Activated CD8-positive, alpha-beta T cell treated with anti-CD3 and anti-CD28 coated beads, Interleukin-2, amount 10 ng/mL, durations not matched to agents 7 days and 5 days (primary cell): ENCODE measurements at regions not wholly inside any gene's neighbourhood (a gene's known extent, or its start where the extent isn't known, plus 50 kb on each side); places are given as distances from the start of the nearest gene placed in this dataset.
"Not testable (repeated sequence)": the region's sequence is repeated elsewhere in the genome, so short reads cannot be mapped to it uniquely, and the experiment has no call there.

Source experiments
- ATAC-seq: fragments of 150-1000 bp; cut with Tn5 transposase; one replicate; pipeline ENCODE4 v1.10.0; 2021; ENCODE audit warnings: moderate library complexity
- CTCF ChIA-PET: fragments of 350-600 bp; sonication (Branson Sonifier 250); formaldehyde crosslinking; loops from one replicate; lab custom pipeline; 2021; ENCODE audit warnings: antibody characterized with exemption; lab: Charles Lee
- POLR2A ChIA-PET: fragments of 350-600 bp; sonication (Branson Sonifier 250); formaldehyde crosslinking; loops from one replicate; lab custom pipeline; 2021; ENCODE audit warnings: antibody characterized with exemption; lab: Charles Lee
- DNase-seq: peaks from one replicate; pipeline ENCODE4 v3.0.0-alpha.2; 2020
- H3K27ac Mint-ChIP-seq: one replicate; pipeline ENCODE4 v1.8.0; 2021; ENCODE audit warnings: mild to moderate bottlenecking, mixed read lengths
- H3K27me3 Mint-ChIP-seq: one replicate; pipeline ENCODE4 v1.8.0; 2021; ENCODE audit warnings: low read depth, mixed read lengths
- H3K36me3 Mint-ChIP-seq: one replicate; pipeline ENCODE4 v1.8.0; 2021; ENCODE audit warnings: low read depth, mixed read lengths
- H3K4me1 Mint-ChIP-seq: one replicate; pipeline ENCODE4 v1.8.0; 2021; ENCODE audit warnings: low read depth, mixed read lengths
- H3K4me3 Mint-ChIP-seq: one replicate; pipeline ENCODE4 v1.8.0; 2021; ENCODE audit warnings: mild to moderate bottlenecking, mixed read lengths
- H3K9me3 Mint-ChIP-seq: one replicate; pipeline ENCODE4 v1.8.0; 2022; ENCODE audit warnings: mixed read lengths; ENCODE audit not compliant: insufficient read depth

- H3K27ac Mint-ChIP-seq, H3K4me3 Mint-ChIP-seq, H3K27me3 Mint-ChIP-seq, H3K9me3 Mint-ChIP-seq, H3K4me1 Mint-ChIP-seq, POLR2A ChIA-PET, H3K36me3 Mint-ChIP-seq, DNase-seq, ATAC-seq: not testable (repeated sequence)
- CTCF ChIA-PET, result interaction anchor here (1.1 kb wide), 1 partner anchor 57 kb away, joined by 3 read pairs; no protein-coding TSS in a partner anchor
These were observed 147.7 kb upstream of the MRPS22 start for GRCh38 chr3:139196146-139196545.

GRCh38 chr3:139197251-139197650 lies 146.6 kb upstream of the MRPS22 start:
- no peaks in the 10 kb centered on the region for H3K27me3 Mint-ChIP-seq
- POLR2A ChIA-PET, result no interaction called here
- no peaks in the 10 kb centered on the region for H3K9me3 Mint-ChIP-seq
- H3K27ac Mint-ChIP-seq, result no peak overlapping the region
- H3K4me1 Mint-ChIP-seq, result no peaks in the 10 kb centered on the region
- H3K36me3 Mint-ChIP-seq, result no peaks in the 10 kb centered on the region
- ATAC-seq (no peak), DNase-seq (no peak)
- CTCF ChIA-PET, result no interaction called here
- no peak overlapping the region for H3K4me3 Mint-ChIP-seq

GRCh38 chr3:139198186-139198585 lies 145.6 kb upstream of the MRPS22 start:
- no peaks in the 10 kb centered on the region for H3K27me3 Mint-ChIP-seq

GRCh38 chr3:139198929-139199328 lies 144.9 kb upstream of the MRPS22 start:
- Mint-ChIP-seq H3K27ac (no peak overlapping the region), H3K27me3 (no peaks in the 10 kb centered on the region), H3K9me3 (no peaks in the 10 kb centered on the region), H3K4me3 (no peak overlapping the region), H3K4me1 (no peaks in the 10 kb centered on the region), H3K36me3 (no peaks in the 10 kb centered on the region)
- ChIA-PET POLR2A (no interaction called here), CTCF (no interaction called here)
- DNase-seq (no peak), ATAC-seq (no peak)

More at GRCh38 chr3:139198186-139198585, 145.6 kb upstream of the MRPS22 start:
- POLR2A ChIA-PET, result no interaction called here
- no peaks in the 10 kb centered on the region for H3K36me3 Mint-ChIP-seq
- DNase-seq, result no peak
- CTCF ChIA-PET, result no interaction called here
- no peaks in the 10 kb centered on the region for H3K9me3 Mint-ChIP-seq
- no peak overlapping the region for H3K27ac Mint-ChIP-seq
- no peaks in the 10 kb centered on the region for H3K4me1 Mint-ChIP-seq
- no peak for ATAC-seq
- H3K4me3 Mint-ChIP-seq, result no peak overlapping the region

DNA sequence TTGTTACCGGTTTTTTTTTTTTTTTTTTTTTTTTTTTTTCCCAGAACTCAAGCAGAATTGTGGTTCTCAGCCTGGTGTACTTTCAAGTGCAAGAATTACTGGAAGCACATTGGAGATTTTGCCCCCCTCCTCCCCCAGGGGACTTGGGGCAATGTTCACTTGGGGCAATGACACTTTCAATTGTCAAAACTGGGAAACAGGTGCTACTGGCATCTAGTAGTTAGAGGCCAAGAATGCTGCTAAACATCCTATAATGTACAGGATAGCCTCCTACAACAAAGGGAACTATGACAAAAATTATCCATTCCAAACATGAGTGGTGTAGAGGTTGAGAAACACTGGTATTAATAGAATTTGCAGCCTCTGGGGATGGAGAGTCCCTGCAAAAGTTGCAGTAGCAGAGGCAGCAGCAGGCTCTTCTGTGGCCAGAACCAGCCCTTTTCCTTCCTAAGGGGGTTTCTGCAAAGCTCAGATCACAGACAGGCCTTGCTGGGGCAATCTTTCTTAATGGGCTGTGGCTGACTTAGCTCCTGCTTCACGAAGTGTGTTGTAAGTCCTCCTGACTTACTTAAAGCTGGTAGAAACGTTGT lies 144.3 kb upstream of the MRPS22 start:
- Mint-ChIP-seq H3K4me1 (no peaks in the 10 kb centered on the region), H3K4me3 (no peak overlapping the region), H3K36me3 (no peaks in the 10 kb centered on the region), H3K9me3 (no peaks in the 10 kb centered on the region), H3K27ac (no peak overlapping the region), H3K27me3 (no peaks in the 10 kb centered on the region)
- ATAC-seq (no peak), DNase-seq (no peak)
- ChIA-PET POLR2A (no interaction called here), CTCF (no interaction called here)

GRCh38 chr3:139201446-139202225 lies 142.2 kb upstream of the MRPS22 start:
- peaks cover 2% of the 10 kb centered on the region for H3K27me3 Mint-ChIP-seq
- H3K9me3 Mint-ChIP-seq, result no peaks in the 10 kb centered on the region
- H3K36me3 Mint-ChIP-seq, result no peaks in the 10 kb centered on the region
- H3K4me3 Mint-ChIP-seq, result no peak overlapping the region
- DNase-seq (no peak), ATAC-seq (no peak)
- H3K4me1 Mint-ChIP-seq, result no peaks in the 10 kb centered on the region
- H3K27ac Mint-ChIP-seq, result no peak overlapping the region
- POLR2A ChIA-PET, result no interaction called here
- CTCF ChIA-PET, result interaction anchor here (0.6 kb wide), 1 partner anchor 90 kb away, joined by 3 read pairs; no protein-coding TSS in a partner anchor

DNA sequence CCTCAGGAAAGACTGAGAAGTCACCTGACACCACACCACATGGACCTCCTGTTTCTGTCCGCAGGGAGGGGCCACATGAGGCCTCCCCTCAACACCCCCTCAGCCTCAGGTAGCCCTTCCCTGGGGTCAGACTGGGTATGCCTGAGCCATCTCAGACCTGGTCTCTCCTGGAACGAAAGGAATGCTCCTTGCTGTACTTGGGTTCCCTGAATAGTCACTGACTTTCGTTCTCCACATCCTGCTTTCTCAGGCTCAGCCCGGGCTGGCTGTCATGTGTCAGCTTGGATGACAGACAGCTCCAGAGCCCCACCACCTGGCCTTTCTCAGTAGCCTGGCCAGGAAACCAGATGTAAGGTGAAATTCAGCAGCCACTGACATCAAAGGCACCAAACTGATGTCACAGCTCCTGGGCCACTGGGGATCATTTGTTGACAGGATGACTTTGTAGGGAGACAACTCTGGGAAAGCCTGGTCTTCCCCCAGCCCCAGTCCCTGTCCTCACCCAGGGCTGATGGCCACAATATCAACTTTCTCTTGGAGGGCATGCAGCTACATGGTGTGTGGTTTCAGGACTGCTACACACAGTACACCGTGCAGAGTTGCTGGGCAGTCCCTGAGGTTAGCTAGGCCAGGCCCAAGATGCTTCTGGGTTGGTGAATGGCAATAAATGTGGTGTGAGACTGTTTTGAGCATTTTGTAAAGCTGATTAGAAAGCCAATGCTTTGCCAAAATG lies 141.4 kb upstream of the MRPS22 start:
- Mint-ChIP-seq H3K4me3 (no peak overlapping the region), H3K9me3 (no peaks in the 10 kb centered on the region), H3K27me3 (peaks cover 2% of the 10 kb centered on the region), H3K36me3 (no peaks in the 10 kb centered on the region), H3K27ac (no peak overlapping the region), H3K4me1 (no peaks in the 10 kb centered on the region)
- CTCF ChIA-PET, result interaction anchor here (0.6 kb wide), 1 partner anchor 91 kb away, joined by 3 read pairs; no protein-coding TSS in a partner anchor
- DNase-seq, result peak; percentile 39
- peak; percentile 68 for ATAC-seq
- POLR2A ChIA-PET, result no interaction called here

DNA sequence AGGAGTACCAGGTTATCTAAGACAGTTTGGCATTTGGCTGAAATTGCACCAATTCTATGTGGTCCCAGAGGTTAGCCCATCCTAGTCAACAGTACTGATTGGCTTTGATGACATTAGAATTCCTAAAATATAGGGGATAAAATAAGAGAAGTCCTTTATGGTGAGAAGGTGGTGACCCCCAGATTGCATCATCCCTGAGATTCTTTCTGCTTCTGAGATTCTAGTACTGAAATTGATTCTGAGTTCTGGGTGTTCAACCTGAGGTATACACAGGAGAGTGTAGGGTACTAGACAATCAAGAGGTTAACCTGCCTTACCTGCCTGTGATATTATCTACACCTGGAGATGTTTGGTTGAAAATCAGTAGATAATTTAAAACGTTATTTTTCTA lies 140.9 kb upstream of the MRPS22 start:
- no peaks in the 10 kb centered on the region for H3K4me1 Mint-ChIP-seq
- H3K9me3 Mint-ChIP-seq, result no peaks in the 10 kb centered on the region
- no peak overlapping the region for H3K27ac Mint-ChIP-seq
- peaks cover 2% of the 10 kb centered on the region for H3K27me3 Mint-ChIP-seq
- no peak for DNase-seq
- POLR2A ChIA-PET, result no interaction called here
- H3K4me3 Mint-ChIP-seq, result no peak overlapping the region
- no peak for ATAC-seq
- CTCF ChIA-PET, result no interaction called here
- H3K36me3 Mint-ChIP-seq, result no peaks in the 10 kb centered on the region

DNA sequence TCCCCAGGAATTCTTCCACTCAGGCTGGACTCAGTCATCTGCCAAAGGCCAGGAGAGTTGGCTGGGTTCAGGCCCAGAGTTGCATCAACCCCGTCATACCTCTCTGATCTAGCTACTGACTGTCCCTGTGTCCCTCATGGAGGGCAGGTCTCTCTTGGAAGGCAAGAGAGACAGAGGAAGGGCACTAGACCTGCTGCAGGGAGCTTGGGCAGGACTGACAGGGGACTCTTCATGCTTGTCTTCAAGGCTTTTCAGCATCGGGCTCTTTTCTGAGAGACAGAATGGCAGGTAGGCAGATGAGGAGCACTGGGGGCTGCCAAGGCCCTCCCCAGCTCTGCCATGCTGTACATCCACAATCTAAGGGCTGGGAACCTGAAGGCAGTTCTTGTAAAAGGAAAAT lies 140.1 kb upstream of the MRPS22 start:
- POLR2A ChIA-PET, result no interaction called here
- CTCF ChIA-PET, result no interaction called here
- DNase-seq (no peak), ATAC-seq (no peak)
- H3K4me1 Mint-ChIP-seq, result no peaks in the 10 kb centered on the region
- peaks cover 2% of the 10 kb centered on the region for H3K27me3 Mint-ChIP-seq
- H3K9me3 Mint-ChIP-seq, result no peaks in the 10 kb centered on the region
- no peak overlapping the region for H3K4me3 Mint-ChIP-seq
- no peak overlapping the region for H3K27ac Mint-ChIP-seq
- H3K36me3 Mint-ChIP-seq, result no peaks in the 10 kb centered on the region

DNA sequence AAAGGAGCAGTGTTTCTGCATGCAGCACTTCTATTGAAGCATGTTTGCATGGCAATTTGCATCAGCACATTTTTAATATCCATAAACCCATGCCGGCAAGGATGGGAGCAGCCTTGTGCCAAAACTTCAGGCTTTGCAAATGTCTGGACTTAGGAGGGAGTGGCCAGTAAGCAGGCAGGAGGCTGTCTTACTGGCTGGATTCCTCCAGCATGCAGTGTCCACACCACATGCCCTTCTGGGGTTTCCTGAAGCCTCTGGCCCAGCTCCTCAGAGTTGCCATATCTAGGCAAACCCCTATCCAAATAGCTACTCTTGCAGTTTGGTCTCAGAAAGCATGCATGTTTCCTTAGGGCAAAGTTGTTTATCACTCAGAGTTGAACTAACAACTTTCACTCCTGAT lies 139.1 kb upstream of the MRPS22 start:
- no peak overlapping the region for H3K27ac Mint-ChIP-seq
- DNase-seq (no peak), ATAC-seq (no peak)
- no peaks in the 10 kb centered on the region for H3K4me1 Mint-ChIP-seq
- H3K36me3 Mint-ChIP-seq, result no peaks in the 10 kb centered on the region
- no peak overlapping the region for H3K4me3 Mint-ChIP-seq
- POLR2A ChIA-PET, result no interaction called here
- peaks cover 5% of the 10 kb centered on the region for H3K27me3 Mint-ChIP-seq
- CTCF ChIA-PET, result no interaction called here
- H3K9me3 Mint-ChIP-seq, result no peaks in the 10 kb centered on the region

GRCh38 chr3:139213936-139214335 lies 129.9 kb upstream of the MRPS22 start:
- H3K27ac Mint-ChIP-seq, result no peak overlapping the region
- no peak for ATAC-seq
- H3K4me3 Mint-ChIP-seq, result no peak overlapping the region
- peaks cover 4% of the 10 kb centered on the region for H3K27me3 Mint-ChIP-seq
- ChIA-PET CTCF (no interaction called here), POLR2A (no interaction called here)
- no peaks in the 10 kb centered on the region for H3K9me3 Mint-ChIP-seq
- no peaks in the 10 kb centered on the region for H3K4me1 Mint-ChIP-seq
- no peak for DNase-seq
- no peaks in the 10 kb centered on the region for H3K36me3 Mint-ChIP-seq

DNA sequence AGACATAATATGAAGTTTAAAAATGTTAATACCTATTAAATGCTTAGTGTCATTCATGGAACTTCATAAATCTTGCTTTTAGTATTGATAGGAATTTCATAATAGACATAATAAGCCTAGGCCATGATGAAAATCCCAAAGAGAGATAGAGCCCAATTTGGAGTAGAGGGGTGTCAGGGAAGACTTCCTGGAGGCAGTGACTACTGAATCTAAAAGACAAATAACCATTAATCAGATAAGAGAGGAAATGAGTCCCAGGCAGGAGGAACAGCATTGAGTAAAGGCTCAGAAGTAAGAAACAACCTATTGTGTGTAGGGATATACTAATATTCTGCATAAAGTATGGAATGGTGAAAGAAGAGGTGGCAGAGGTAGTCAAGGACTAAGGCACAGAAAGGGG lies 126.9 kb upstream of the MRPS22 start:
- Mint-ChIP-seq H3K27me3 (peaks cover 2% of the 10 kb centered on the region), H3K9me3 (no peaks in the 10 kb centered on the region), H3K4me1 (no peaks in the 10 kb centered on the region), H3K36me3 (no peaks in the 10 kb centered on the region), H3K27ac (no peak overlapping the region), H3K4me3 (no peak overlapping the region)
- ATAC-seq (no peak), DNase-seq (no peak)
- ChIA-PET POLR2A (no interaction called here), CTCF (no interaction called here)
